ENCODE measurements at regions not wholly inside any gene's neighbourhood (a gene's known extent, or its start where the extent isn't known, plus 50 kb on each side); places are given as distances from the start of the nearest gene placed in this dataset.

DNA sequence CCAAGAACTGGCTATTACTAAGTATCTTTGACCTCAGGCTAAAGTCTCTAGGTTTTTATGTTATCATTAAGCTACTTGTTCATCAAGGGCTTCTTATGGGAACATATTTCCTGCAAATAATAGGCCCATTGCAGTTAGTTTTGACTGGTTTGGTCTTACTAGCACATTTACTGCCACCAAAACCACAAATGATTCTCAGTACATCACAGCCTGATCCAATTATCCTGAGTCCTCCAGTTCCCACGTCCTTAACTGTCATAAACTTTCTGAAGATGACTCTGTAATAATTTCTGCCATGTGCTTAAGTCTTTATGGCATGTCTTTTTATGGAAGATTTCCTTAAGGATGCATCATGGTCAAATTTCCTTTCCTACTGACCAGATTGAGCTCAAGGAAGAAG is 123.3 kb upstream of the TANK start:
- no peaks in the 10 kb centered on the region for H3K27me3 ChIP-seq (replicated peaks in 1 of 7)
- no peak overlapping the region for H3K4me3 ChIP-seq
- no peak for DNase-seq
- 54 to 76% (median 65%) methylated on average over 1 of the region's 1 CpG for WGBS, 5 donors
- peaks cover 0 to 7% (median 0%) of the 10 kb centered on the region in 8 donors for H3K9me3 ChIP-seq
- H3K4me1 ChIP-seq: no peaks in the 10 kb centered on the region
- H3K36me3 ChIP-seq: no peaks in the 10 kb centered on the region
- TF ChIP-seq POLR2AphosphoS5 (IDR thresholded peaks at IDR 0.05) (no peak), POLR2A (IDR thresholded peaks at IDR 0.05) (no peak)
- TF ChIP-seq, protein P1, sequence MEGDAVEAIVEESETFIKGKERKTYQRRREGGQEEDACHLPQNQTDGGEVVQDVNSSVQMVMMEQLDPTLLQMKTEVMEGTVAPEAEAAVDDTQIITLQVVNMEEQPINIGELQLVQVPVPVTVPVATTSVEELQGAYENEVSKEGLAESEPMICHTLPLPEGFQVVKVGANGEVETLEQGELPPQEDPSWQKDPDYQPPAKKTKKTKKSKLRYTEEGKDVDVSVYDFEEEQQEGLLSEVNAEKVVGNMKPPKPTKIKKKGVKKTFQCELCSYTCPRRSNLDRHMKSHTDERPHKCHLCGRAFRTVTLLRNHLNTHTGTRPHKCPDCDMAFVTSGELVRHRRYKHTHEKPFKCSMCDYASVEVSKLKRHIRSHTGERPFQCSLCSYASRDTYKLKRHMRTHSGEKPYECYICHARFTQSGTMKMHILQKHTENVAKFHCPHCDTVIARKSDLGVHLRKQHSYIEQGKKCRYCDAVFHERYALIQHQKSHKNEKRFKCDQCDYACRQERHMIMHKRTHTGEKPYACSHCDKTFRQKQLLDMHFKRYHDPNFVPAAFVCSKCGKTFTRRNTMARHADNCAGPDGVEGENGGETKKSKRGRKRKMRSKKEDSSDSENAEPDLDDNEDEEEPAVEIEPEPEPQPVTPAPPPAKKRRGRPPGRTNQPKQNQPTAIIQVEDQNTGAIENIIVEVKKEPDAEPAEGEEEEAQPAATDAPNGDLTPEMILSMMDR (IDR thresholded peaks at IDR 0.05 in 8 of 11, conservative IDR thresholded peaks at IDR 0.05 in 3 of 11): no peak
- intact Hi-C loops (cut with DNase I; ENCODE audit: low total_unique reads): no loop called here
- H3K27ac ChIP-seq: no peak overlapping the region

DNA sequence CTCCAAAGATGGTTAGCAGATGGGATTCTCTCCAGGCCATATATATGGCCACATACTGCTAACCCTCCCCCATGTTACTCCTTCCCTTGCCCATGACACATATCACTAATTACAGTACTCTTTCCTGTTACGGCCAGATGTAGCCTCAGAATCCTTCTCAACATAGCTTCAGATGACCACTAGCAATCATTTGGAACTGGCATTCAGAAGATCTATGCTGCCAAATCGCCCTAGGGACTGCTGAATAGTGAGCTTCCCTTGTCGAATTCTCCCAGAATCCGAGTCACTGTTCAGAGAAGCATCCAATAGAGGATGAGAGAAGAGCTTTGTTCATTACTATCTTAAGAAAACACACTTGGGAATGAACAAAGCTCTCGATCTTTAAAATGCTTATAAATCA is 121.2 kb upstream of the TANK start:
- Histone ChIP-seq H3K27ac (no peak overlapping the region), H3K9me3 (peaks cover 0 to 7% (median 0%) of the 10 kb centered on the region in 8 donors), H3K4me1 (peaks cover 0 to 3% (median 0%) of the 10 kb centered on the region in 6 donors), H3K4me3 (no peak overlapping the region), H3K36me3 (no peaks in the 10 kb centered on the region), H3K27me3 (replicated peaks in 1 of 7) (no peaks in the 10 kb centered on the region)
- no peak for DNase-seq
- TF ChIP-seq POLR2AphosphoS5 (IDR thresholded peaks at IDR 0.05) (no peak), POLR2A (IDR thresholded peaks at IDR 0.05) (no peak)
- TF ChIP-seq, protein P1 (IDR thresholded peaks at IDR 0.05 in 8 of 11, conservative IDR thresholded peaks at IDR 0.05 in 3 of 11): no peak
- intact Hi-C loops (cut with DNase I; ENCODE audit: low total_unique reads): no loop called here
- 84 to 91% (median 86%) methylated on average over 5 of the region's 5 CpGs for WGBS, 5 donors

DNA sequence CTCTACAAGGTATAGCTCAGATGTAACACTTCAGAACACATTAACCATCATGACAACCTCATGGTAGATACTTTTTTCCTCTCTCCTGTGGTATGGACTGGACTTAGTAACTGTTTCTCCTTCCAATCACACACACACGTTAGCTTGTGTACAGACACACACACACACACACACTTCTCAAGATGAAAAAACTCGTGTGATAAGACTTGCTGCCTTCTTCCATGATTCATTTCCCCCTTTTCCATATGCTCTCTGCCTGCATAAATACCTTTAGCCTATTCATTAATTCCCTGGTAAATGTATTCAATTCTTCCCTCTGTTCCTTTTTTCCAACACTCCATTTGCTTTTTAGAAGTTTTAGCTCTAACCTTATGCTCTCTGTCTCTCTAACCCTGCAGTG is 118.9 kb upstream of the TANK start:
- Histone ChIP-seq H3K4me3 (no peak overlapping the region), H3K4me1 (peaks cover 0 to 3% (median 0%) of the 10 kb centered on the region in 6 donors), H3K9me3 (no peaks in the 10 kb centered on the region), H3K27ac (no peak overlapping the region), H3K36me3 (no peaks in the 10 kb centered on the region), H3K27me3 (replicated peaks in 1 of 7) (no peaks in the 10 kb centered on the region)
- TF ChIP-seq POLR2A (IDR thresholded peaks at IDR 0.05): no peak
- no peak for TF ChIP-seq POLR2AphosphoS5 (IDR thresholded peaks at IDR 0.05)
- intact Hi-C loops (cut with DNase I; ENCODE audit: low total_unique reads): no loop called here
- no peak for DNase-seq
- WGBS, 5 donors: 60 to 86% (median 68%) methylated on average over 2 of the region's 2 CpGs

DNA sequence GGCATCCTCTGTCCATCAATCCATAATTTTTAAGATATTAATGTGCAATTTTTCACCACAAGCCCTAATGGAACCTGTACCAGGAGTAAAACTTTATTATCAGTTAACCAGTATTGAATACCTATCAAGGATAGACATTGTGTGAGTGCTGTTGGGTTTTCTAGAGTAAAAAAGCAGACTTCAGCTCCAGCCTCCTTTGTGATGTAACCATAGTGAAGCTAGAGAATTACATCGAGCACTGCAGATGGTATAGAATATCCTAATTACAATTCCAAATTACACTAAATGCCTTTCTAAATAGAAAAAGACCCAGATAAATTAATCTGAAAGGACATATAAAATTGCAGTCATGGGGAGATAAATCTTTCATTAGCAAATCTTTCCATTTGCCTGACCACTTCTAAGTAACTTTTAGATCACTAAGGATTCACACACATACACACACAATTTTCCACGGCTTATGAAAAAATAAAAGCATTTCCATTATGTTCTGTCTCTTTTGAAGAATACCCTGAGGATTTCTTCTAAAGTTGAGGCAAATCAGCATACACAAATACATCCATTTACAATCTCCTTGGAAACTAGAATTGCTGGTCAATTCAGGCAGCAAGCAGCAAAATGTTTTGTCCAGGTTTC is 117.1 kb upstream of the TANK start:
- Histone ChIP-seq H3K9me3 (no peaks in the 10 kb centered on the region), H3K27ac (no peak overlapping the region), H3K36me3 (no peaks in the 10 kb centered on the region), H3K27me3 (replicated peaks in 1 of 7) (no peaks in the 10 kb centered on the region), H3K4me3 (no peak overlapping the region), H3K4me1 (peaks cover 0 to 3% (median 0%) of the 10 kb centered on the region in 6 donors)
- DNase-seq: no peak
- intact Hi-C loops (cut with DNase I; ENCODE audit: low total_unique reads): no loop called here
- 46 to 90% (median 88%) methylated on average over 2 of the region's 2 CpGs for WGBS, 5 donors
- TF ChIP-seq POLR2A (IDR thresholded peaks at IDR 0.05) (no peak), POLR2AphosphoS5 (IDR thresholded peaks at IDR 0.05) (no peak)
- TF ChIP-seq, protein P1 (IDR thresholded peaks at IDR 0.05 in 8 of 11, conservative IDR thresholded peaks at IDR 0.05 in 3 of 11): no peak
